OCI-LY3 (cell line): ENCODE measurements at regions not wholly inside any gene's neighbourhood (a gene's known extent, or its start where the extent isn't known, plus 50 kb on each side); places are given as distances from the start of the nearest gene placed in this dataset.

Source experiments
- H2AFZ ChIP-seq: fragments of 200-600, 300-600 bp; shearing (Covaris generic); 2 replicates; pipeline ENCODE4 v1.6.0; 2014; ENCODE audit warnings: antibody characterized with exemption, low read depth, low read length
- H3K27ac ChIP-seq: fragments of 200-600, 300-600 bp; sonication (generic); 2 replicates; pipeline ENCODE4 v1.5.1; 2014; ENCODE audit warnings: mild to moderate bottlenecking, low read length, moderate library complexity, mixed read lengths
- H3K27me3 ChIP-seq: fragments of 200-600, 300-600 bp; sonication (generic); 2 replicates; pipeline ENCODE4 v1.6.1; 2014; ENCODE audit warnings: low read depth, low read length, mixed read lengths
- H3K36me3 ChIP-seq: fragments of 200-600, 300-600 bp; sonication (generic); replicated peaks from 2 replicates; pipeline ENCODE3; 2014; ENCODE audit warnings: low read depth, low read length, mixed read lengths
- H3K4me1 ChIP-seq: fragments of 300-600, 200-600 bp; sonication (generic); 2 replicates; pipeline ENCODE4 v1.6.1; 2014; ENCODE audit warnings: low read length, mixed read lengths
- H3K4me2 ChIP-seq: fragments of 200-600, 300-600 bp; sonication (generic); 2 replicates; pipeline ENCODE4 v1.6.1; 2014; ENCODE audit warnings: low read length, mixed read lengths
- H3K4me3 ChIP-seq: fragments of 300-600, 200-600 bp; sonication (generic); 2 replicates; pipeline ENCODE4 v1.5.1; 2014; ENCODE audit warnings: antibody characterized with exemption, mild to moderate bottlenecking, low read length, moderate library complexity
- H3K79me2 ChIP-seq: fragments of 300-600, 200-600 bp; shearing (Covaris generic); 2 replicates; pipeline ENCODE4 v1.6.1; 2014; ENCODE audit warnings: mild to moderate bottlenecking, low read length, mixed read lengths
- H3K9ac ChIP-seq: fragments of 300-600, 200-600 bp; shearing (Covaris generic); 2 replicates; pipeline ENCODE4 v1.6.0; 2014; ENCODE audit warnings: mild to moderate bottlenecking, low read length, moderate library complexity
- H3K9me3 ChIP-seq: fragments of 200-600, 300-600 bp; shearing (Covaris generic); 2 replicates; pipeline ENCODE4 v1.6.1; 2014; ENCODE audit warnings: low read length, mixed read lengths; ENCODE audit not compliant: insufficient read depth
- H4K20me1 ChIP-seq: fragments of 200-600, 300-600 bp; sonication (generic); 2 replicates; pipeline ENCODE4 v1.6.1; 2016; ENCODE audit warnings: low read length, mixed read lengths; ENCODE audit not compliant: insufficient read depth
- EZH2phosphoT487 ChIP-seq: fragments of 200-600 bp; shearing (Covaris generic); IDR thresholded peaks from 2 replicates; pipeline ENCODE4 v1.6.1; 2018; ENCODE audit warnings: antibody characterized with exemption, mixed run types, low read depth
- TF ChIP-seq, protein P1 (sequence below): fragments of 200-600, 300-600 bp; sonication (generic); IDR thresholded peaks from 2 replicates; pipeline ENCODE4 v1.5.1; 2014; ENCODE audit warnings: antibody characterized with exemption, low read length, low read depth

DNA sequence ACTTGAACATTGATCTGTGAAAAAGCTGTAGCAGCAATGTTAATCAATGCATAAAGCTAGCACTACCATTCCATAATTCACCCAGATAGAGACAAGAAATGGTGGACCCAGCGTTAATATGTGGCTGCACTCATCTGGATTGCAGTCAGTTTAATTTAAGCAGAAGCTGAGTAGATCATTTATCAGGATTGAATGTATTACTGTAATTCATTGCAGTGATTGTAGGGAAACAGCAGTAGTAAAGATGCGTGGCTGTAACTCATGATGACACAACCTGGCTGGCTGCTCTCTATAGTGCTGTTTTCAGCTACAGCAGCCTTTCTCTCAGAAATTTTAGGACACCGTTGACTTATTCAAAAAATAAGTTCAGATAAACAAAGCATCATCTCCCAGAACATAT lies 499.5 kb upstream of the SLITRK6 start:
- no peak overlapping the region for H3K9ac ChIP-seq
- H4K20me1 ChIP-seq, result no peaks in the 10 kb centered on the region
- no peak overlapping the region for H3K4me3 ChIP-seq
- no peaks in the 10 kb centered on the region for H3K27me3 ChIP-seq
- no peak overlapping the region for H3K27ac ChIP-seq
- H3K4me2 ChIP-seq, result no peak overlapping the region
- H3K4me1 ChIP-seq, result peaks cover 8% of the 10 kb centered on the region
- TF ChIP-seq EZH2phosphoT487, result no peak
- TF ChIP-seq, protein P1, sequence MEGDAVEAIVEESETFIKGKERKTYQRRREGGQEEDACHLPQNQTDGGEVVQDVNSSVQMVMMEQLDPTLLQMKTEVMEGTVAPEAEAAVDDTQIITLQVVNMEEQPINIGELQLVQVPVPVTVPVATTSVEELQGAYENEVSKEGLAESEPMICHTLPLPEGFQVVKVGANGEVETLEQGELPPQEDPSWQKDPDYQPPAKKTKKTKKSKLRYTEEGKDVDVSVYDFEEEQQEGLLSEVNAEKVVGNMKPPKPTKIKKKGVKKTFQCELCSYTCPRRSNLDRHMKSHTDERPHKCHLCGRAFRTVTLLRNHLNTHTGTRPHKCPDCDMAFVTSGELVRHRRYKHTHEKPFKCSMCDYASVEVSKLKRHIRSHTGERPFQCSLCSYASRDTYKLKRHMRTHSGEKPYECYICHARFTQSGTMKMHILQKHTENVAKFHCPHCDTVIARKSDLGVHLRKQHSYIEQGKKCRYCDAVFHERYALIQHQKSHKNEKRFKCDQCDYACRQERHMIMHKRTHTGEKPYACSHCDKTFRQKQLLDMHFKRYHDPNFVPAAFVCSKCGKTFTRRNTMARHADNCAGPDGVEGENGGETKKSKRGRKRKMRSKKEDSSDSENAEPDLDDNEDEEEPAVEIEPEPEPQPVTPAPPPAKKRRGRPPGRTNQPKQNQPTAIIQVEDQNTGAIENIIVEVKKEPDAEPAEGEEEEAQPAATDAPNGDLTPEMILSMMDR, result no peak
- no peaks in the 10 kb centered on the region for H3K79me2 ChIP-seq
- H3K36me3 ChIP-seq, result no peaks in the 10 kb centered on the region
- H3K9me3 ChIP-seq, result no peaks in the 10 kb centered on the region
- H2AFZ ChIP-seq, result 0 out of 2 replicates have a peak overlapping the region, but pooled peaks have one; percentile 17

- peaks cover 8% of the 10 kb centered on the region for H3K4me1 ChIP-seq
- no peak overlapping the region for H3K4me2 ChIP-seq
- H2AFZ ChIP-seq, result 0 out of 2 replicates have a peak overlapping the region, but pooled peaks have one; percentile 17
- no peaks in the 10 kb centered on the region for H3K36me3 ChIP-seq
- H3K4me3 ChIP-seq, result no peak overlapping the region
- H3K79me2 ChIP-seq, result no peaks in the 10 kb centered on the region
- no peak overlapping the region for H3K27ac ChIP-seq
- no peak overlapping the region for H3K9ac ChIP-seq
- H3K27me3 ChIP-seq, result no peaks in the 10 kb centered on the region
- no peak for TF ChIP-seq EZH2phosphoT487
- TF ChIP-seq, protein P1, result no peak
- H3K9me3 ChIP-seq, result no peaks in the 10 kb centered on the region
- H4K20me1 ChIP-seq, result no peaks in the 10 kb centered on the region
Observed at GRCh38 chr13:86299128-86299527, 499.9 kb upstream of the SLITRK6 start.

- Histone ChIP-seq H3K9ac (no peak overlapping the region), H3K27ac (no peak overlapping the region), H2AFZ (no peak overlapping the region), H4K20me1 (no peaks in the 10 kb centered on the region), H3K4me1 (no peaks in the 10 kb centered on the region), H3K79me2 (no peaks in the 10 kb centered on the region), H3K4me3 (no peak overlapping the region), H3K9me3 (no peaks in the 10 kb centered on the region), H3K36me3 (peaks cover 5% of the 10 kb centered on the region), H3K4me2 (no peak overlapping the region), H3K27me3 (no peaks in the 10 kb centered on the region)
- no peak for TF ChIP-seq EZH2phosphoT487
- TF ChIP-seq, protein P1, result no peak
Observed at GRCh38 chr13:86309881-86310280, 510.7 kb upstream of the SLITRK6 start.

GRCh38 chr13:86313421-86313820 lies 514.2 kb upstream of the SLITRK6 start:
- Histone ChIP-seq H3K9ac (no peak overlapping the region), H3K27ac (no peak overlapping the region), H3K36me3 (no peaks in the 10 kb centered on the region), H3K4me1 (no peaks in the 10 kb centered on the region), H3K79me2 (no peaks in the 10 kb centered on the region), H2AFZ (0 out of 2 replicates have a peak overlapping the region, but pooled peaks have one; percentile 26), H3K9me3 (no peaks in the 10 kb centered on the region), H3K27me3 (no peaks in the 10 kb centered on the region), H3K4me3 (no peak overlapping the region), H3K4me2 (no peak overlapping the region), H4K20me1 (no peaks in the 10 kb centered on the region)
- TF ChIP-seq, protein P1, result no peak
- no peak for TF ChIP-seq EZH2phosphoT487
